GM21737 (cell line): ENCODE measurements at regions not wholly inside any gene's neighbourhood (a gene's known extent, or its start where the extent isn't known, plus 50 kb on each side); places are given as distances from the start of the nearest gene placed in this dataset.
"Not testable (repeated sequence)": the region's sequence is repeated elsewhere in the genome, so short reads cannot be mapped to it uniquely, and the experiment has no call there.

Experiments used
- ATAC-seq: cut with Tn5 transposase; IDR thresholded peaks from one replicate; pipeline ENCODE4 v1.9.1; 2021; ENCODE audit warnings: mild to moderate bottlenecking, moderate library complexity; ENCODE audit not compliant: unreplicated experiment

- ATAC-seq = no peak
Measured at GRCh38 chr9:3660936-3661335, 135.1 kb upstream of the RFX3 start.

- ATAC-seq = no peak
Measured at GRCh38 chr9:3659647-3660046, 133.8 kb upstream of the RFX3 start.

- ATAC-seq = no peak
Measured at GRCh38 chr9:3658964-3659363, 133.2 kb upstream of the RFX3 start.

GRCh38 chr9:3656224-3656623 is 130.4 kb upstream of the RFX3 start:
- no peak for ATAC-seq

GRCh38 chr9:3650994-3651622 is 125.3 kb upstream of the RFX3 start:
- no peak for ATAC-seq

- no peak for ATAC-seq
Measured at GRCh38 chr9:3648722-3649246, 123.0 kb upstream of the RFX3 start.

- ATAC-seq = no peak
Measured at GRCh38 chr9:3648266-3648665, 122.5 kb upstream of the RFX3 start.

GRCh38 chr9:3647652-3648051 is 121.9 kb upstream of the RFX3 start:
- no peak for ATAC-seq

GRCh38 chr9:3646226-3646625 is 120.4 kb upstream of the RFX3 start:
- ATAC-seq = no peak

- ATAC-seq = not testable (repeated sequence)
Measured at GRCh38 chr9:3642075-3642474, 116.3 kb upstream of the RFX3 start.

- no peak for ATAC-seq
Measured at GRCh38 chr9:3629495-3629894, 103.7 kb upstream of the RFX3 start.

- no peak for ATAC-seq
Measured at GRCh38 chr9:3628239-3628638, 102.4 kb upstream of the RFX3 start.

GRCh38 chr9:3608011-3608410 is 82.2 kb upstream of the RFX3 start:
- ATAC-seq = no peak

- ATAC-seq = no peak
Measured at GRCh38 chr9:3600672-3601071, 74.9 kb upstream of the RFX3 start.

- ATAC-seq = no peak
Measured at GRCh38 chr9:3597792-3598191, 72.0 kb upstream of the RFX3 start.

- no peak for ATAC-seq
Measured at GRCh38 chr9:3586066-3586465, 60.3 kb upstream of the RFX3 start.

GRCh38 chr9:3585606-3586005 is 59.8 kb upstream of the RFX3 start:
- ATAC-seq = no peak

- ATAC-seq = no peak
Measured at GRCh38 chr9:3578786-3579185, 53.0 kb upstream of the RFX3 start.

GRCh38 chr9:3576328-3576727 is 50.5 kb upstream of the RFX3 start:
- no peak for ATAC-seq

- ATAC-seq = no peak
Measured at GRCh38 chr9:3575821-3576220, 50.0 kb upstream of the RFX3 start.
